Neuronal stem cell (in vitro differentiated cells): ENCODE measurements at regions not wholly inside any gene's neighbourhood (a gene's known extent, or its start where the extent isn't known, plus 50 kb on each side); places are given as distances from the start of the nearest gene placed in this dataset.

ENCODE experiments used
- DNase-seq: peaks from one replicate; pipeline ENCODE4 v3.0.0-alpha.2; 2013; ENCODE audit warnings: low spot score
- H2AFZ ChIP-seq: one replicate; pipeline ENCODE4 v1.6.1; 2013; ENCODE audit warnings: mild to moderate bottlenecking, low read length, inconsistent platforms
- H2AK5ac ChIP-seq: 2 replicates; pipeline ENCODE4 v1.6.1; 2013; ENCODE audit warnings: low read depth, mild to moderate bottlenecking, inconsistent platforms, low read length, moderate library complexity, mixed read lengths
- H2BK120ac ChIP-seq: 2 replicates; pipeline ENCODE4 v1.6.1; 2013; ENCODE audit warnings: low read depth, mild to moderate bottlenecking, inconsistent platforms, low read length, moderate library complexity, mixed read lengths
- H2BK12ac ChIP-seq: one replicate; pipeline ENCODE4 v1.6.1; 2013; ENCODE audit warnings: low read length, inconsistent platforms
- H2BK15ac ChIP-seq: 2 replicates; pipeline ENCODE4 v1.6.1; 2013; ENCODE audit warnings: mild to moderate bottlenecking, low read length, inconsistent platforms, mixed read lengths
- H2BK5ac ChIP-seq: one replicate; pipeline ENCODE4 v1.6.1; 2013; ENCODE audit warnings: inconsistent platforms, mild to moderate bottlenecking, low read length, moderate library complexity
- H3K14ac ChIP-seq: one replicate; pipeline ENCODE4 v1.6.1; 2013; ENCODE audit warnings: low read length, inconsistent platforms
- H3K18ac ChIP-seq: 2 replicates; pipeline ENCODE4 v1.6.1; 2013; ENCODE audit warnings: low read length, inconsistent platforms
- H3K23ac ChIP-seq: 2 replicates; pipeline ENCODE4 v1.6.1; 2013; ENCODE audit warnings: low read depth, mild to moderate bottlenecking, mixed read lengths, low read length, inconsistent platforms; ENCODE audit not compliant: poor library complexity
- H3K27ac ChIP-seq: replicated peaks from 3 replicates; pipeline ENCODE4 v1.5.1; 2013; ENCODE audit warnings: low read length, inconsistent platforms
- H3K27me3 ChIP-seq, 3 experiments: 2 replicates each; pipeline ENCODE4 v1.6.1; 2013; ENCODE audit warnings: low read length in 3 of 3, mild to moderate bottlenecking in 2 of 3, inconsistent platforms in 1 of 3, low read depth in 1 of 3, mixed read lengths in 1 of 3, moderate library complexity in 1 of 3; ENCODE audit not compliant: control insufficient read depth in 3 of 3, insufficient read depth in 3 of 3
- H3K36me3 ChIP-seq, 2 donors: replicated peaks in 1 of 2; 2 replicates each; pipeline ENCODE4 v1.6.1; 2013; ENCODE audit warnings: low read length in 2 of 2; ENCODE audit not compliant: control insufficient read depth in 2 of 2, insufficient read depth in 2 of 2
- H3K4ac ChIP-seq: 2 replicates; pipeline ENCODE4 v1.6.1; 2013; ENCODE audit warnings: inconsistent platforms, mild to moderate bottlenecking, low read length, moderate library complexity
- H3K4me1 ChIP-seq, 2 donors: 1 replicate in 1 of 2; 2 replicates in 1 of 2; pipeline ENCODE4 v1.6.1; 2013; ENCODE audit warnings: low read length in 2 of 2, low read depth in 1 of 2; ENCODE audit not compliant: control insufficient read depth in 2 of 2, insufficient read depth in 1 of 2
- H3K4me2 ChIP-seq: one replicate; pipeline ENCODE4 v1.6.1; 2013; ENCODE audit warnings: mild to moderate bottlenecking, low read length, inconsistent platforms; ENCODE audit not compliant: insufficient read depth, poor library complexity, severe bottlenecking
- H3K4me3 ChIP-seq, 2 donors: 2 replicates each; pipeline ENCODE4 v1.5.1; 2013; ENCODE audit warnings: low read length in 2 of 2, mild to moderate bottlenecking in 2 of 2, inconsistent platforms in 1 of 2, moderate library complexity in 1 of 2
- H3K79me1 ChIP-seq: one replicate; pipeline ENCODE4 v1.6.1; 2013; ENCODE audit warnings: low read depth, mild to moderate bottlenecking, inconsistent platforms, low read length, moderate library complexity
- H3K9ac ChIP-seq: one replicate; pipeline ENCODE4 v1.6.1; 2013; ENCODE audit warnings: mild to moderate bottlenecking, low read depth, low read length, inconsistent platforms; ENCODE audit not compliant: poor library complexity
- H3K9me3 ChIP-seq, 2 donors: replicated peaks in 1 of 2; 2 replicates each; pipeline versions ENCODE3 to v1.6.1; 2013; ENCODE audit warnings: low read length in 2 of 2, mild to moderate bottlenecking in 2 of 2, inconsistent platforms in 1 of 2, low read depth in 1 of 2, mixed read lengths in 1 of 2, moderate library complexity in 1 of 2; ENCODE audit not compliant: control insufficient read depth in 2 of 2, insufficient read depth in 1 of 2
- H4K8ac ChIP-seq: one replicate; pipeline ENCODE4 v1.6.1; 2013; ENCODE audit warnings: low read depth, mild to moderate bottlenecking, inconsistent platforms, low read length, moderate library complexity
- H4K91ac ChIP-seq: one replicate; pipeline ENCODE4 v1.6.1; 2013; ENCODE audit warnings: low read length, low read depth, mild to moderate bottlenecking, inconsistent platforms; ENCODE audit not compliant: poor library complexity
- WGBS, 2 donors: extraction: QIAGEN DNeasy Blood & Tissue Kit; methylation state at CpG; one replicate each; pipeline ENCODE4 v1.1.7; 2013; ENCODE audit warnings: missing lambda C conversion rate in 2 of 2, mixed read lengths in 1 of 2; ENCODE audit not compliant: insufficient read length in 2 of 2, insufficient replicate concordance in 1 of 2; ENCODE audit errors: extremely low coverage in 2 of 2; 5-methylcytosine and 5-hydroxymethylcytosine counted together

GRCh38 chr12:71018682-71019081 lies 98.1 kb upstream of the PTPRR start:
- Histone ChIP-seq H3K36me3 (peaks cover 0 to 2% of the 10 kb centered on the region in 2 donors), H3K9ac (no peak overlapping the region), H3K18ac (no peak overlapping the region), H3K4me1 (no peaks in the 10 kb centered on the region), H2BK5ac (no peak overlapping the region), H3K27me3 (no peaks in the 10 kb centered on the region), H2BK120ac (no peak overlapping the region), H3K79me1 (no peaks in the 10 kb centered on the region), H4K91ac (no peak overlapping the region), H2AK5ac (no peak overlapping the region), H3K27ac (no peak overlapping the region), H3K23ac (no peak overlapping the region), H3K4me3 (no peak overlapping the region), H2AFZ (no peak overlapping the region), H3K4me2 (no peak overlapping the region), H2BK15ac (no peak overlapping the region), H3K4ac (no peak overlapping the region), H2BK12ac (no peak overlapping the region), H3K14ac (no peak overlapping the region), H4K8ac (no peak overlapping the region), H3K9me3 (no peaks in the 10 kb centered on the region)
- WGBS, 2 donors: no CpG with 5 or more reads among the region's 2 CpGs
- no peak for DNase-seq

GRCh38 chr12:71014180-71014785 lies 93.7 kb upstream of the PTPRR start:
- Histone ChIP-seq H4K8ac (no peak overlapping the region), H3K18ac (no peak overlapping the region), H2AFZ (peak overlapping the region; percentile 69), H2AK5ac (no peak overlapping the region), H4K91ac (no peak overlapping the region), H3K36me3 (peaks cover 0 to 2% of the 10 kb centered on the region in 2 donors), H2BK12ac (no peak overlapping the region), H3K27ac (no peak overlapping the region), H3K9ac (no peak overlapping the region), H2BK15ac (no peak overlapping the region), H3K9me3 (no peaks in the 10 kb centered on the region), H2BK5ac (no peak overlapping the region), H3K14ac (no peak overlapping the region), H3K79me1 (no peaks in the 10 kb centered on the region), H3K4ac (no peak overlapping the region), H3K4me3 (no peak overlapping the region), H3K4me1 (no peaks in the 10 kb centered on the region), H3K4me2 (no peak overlapping the region), H3K23ac (no peak overlapping the region), H2BK120ac (no peak overlapping the region), H3K27me3 (no peaks in the 10 kb centered on the region)
- peak; percentile 23 for DNase-seq
- whole genome bisulfite sequencing, 2 donors: no CpG with 5 or more reads among the region's 2 CpGs

- Histone ChIP-seq H3K79me1 (no peaks in the 10 kb centered on the region), H3K23ac (no peak overlapping the region), H4K91ac (no peak overlapping the region), H3K27ac (no peak overlapping the region), H3K27me3 (no peaks in the 10 kb centered on the region), H3K4me2 (no peak overlapping the region), H3K18ac (no peak overlapping the region), H2AK5ac (no peak overlapping the region), H3K9ac (no peak overlapping the region), H3K36me3 (peaks cover 0 to 2% of the 10 kb centered on the region in 2 donors), H3K4ac (no peak overlapping the region), H2AFZ (no peak overlapping the region), H3K14ac (no peak overlapping the region), H2BK120ac (no peak overlapping the region), H2BK15ac (no peak overlapping the region), H3K4me3 (no peak overlapping the region), H3K9me3 (no peaks in the 10 kb centered on the region), H3K4me1 (peaks cover 0 to 1% of the 10 kb centered on the region in 2 donors), H2BK12ac (no peak overlapping the region), H2BK5ac (no peak overlapping the region), H4K8ac (no peak overlapping the region)
- no CpG with 5 or more reads among the region's 4 CpGs for WGBS, 2 donors
- DNase-seq: no peak
Measured at GRCh38 chr12:71011261-71011660, 90.7 kb upstream of the PTPRR start.

- no CpG with 5 or more reads among the region's 1 CpG for WGBS, 2 donors
- peaks cover 0 to 1% of the 10 kb centered on the region in 2 donors for H3K4me1 ChIP-seq
Measured at GRCh38 chr12:71010143-71010479, 89.6 kb upstream of the PTPRR start.

More at GRCh38 chr12:71010143-71010479, 89.6 kb upstream of the PTPRR start:
- Histone ChIP-seq H3K27me3 (no peaks in the 10 kb centered on the region), H3K9me3 (peaks cover 0 to 2% of the 10 kb centered on the region in 2 donors), H3K4me3 (no peak overlapping the region), H2AK5ac (peak overlapping the region; percentile 88), H2BK120ac (no peak overlapping the region), H3K4ac (no peak overlapping the region), H2BK12ac (peak overlapping the region; percentile 7), H3K23ac (no peak overlapping the region), H3K4me2 (no peak overlapping the region), H3K79me1 (no peaks in the 10 kb centered on the region), H2AFZ (no peak overlapping the region), H4K8ac (no peak overlapping the region), H3K27ac (no peak overlapping the region), H3K36me3 (peaks cover 0 to 2% of the 10 kb centered on the region in 2 donors), H3K14ac (peak overlapping the region; percentile 38), H4K91ac (no peak overlapping the region), H2BK5ac (no peak overlapping the region), H3K9ac (no peak overlapping the region), H3K18ac (peak overlapping the region; percentile 64), H2BK15ac (no peak overlapping the region)
- no peak for DNase-seq
